ENCODE measurements at regions not wholly inside any gene's neighbourhood (a gene's known extent, or its start where the extent isn't known, plus 50 kb on each side); places are given as distances from the start of the nearest gene placed in this dataset.

DNA sequence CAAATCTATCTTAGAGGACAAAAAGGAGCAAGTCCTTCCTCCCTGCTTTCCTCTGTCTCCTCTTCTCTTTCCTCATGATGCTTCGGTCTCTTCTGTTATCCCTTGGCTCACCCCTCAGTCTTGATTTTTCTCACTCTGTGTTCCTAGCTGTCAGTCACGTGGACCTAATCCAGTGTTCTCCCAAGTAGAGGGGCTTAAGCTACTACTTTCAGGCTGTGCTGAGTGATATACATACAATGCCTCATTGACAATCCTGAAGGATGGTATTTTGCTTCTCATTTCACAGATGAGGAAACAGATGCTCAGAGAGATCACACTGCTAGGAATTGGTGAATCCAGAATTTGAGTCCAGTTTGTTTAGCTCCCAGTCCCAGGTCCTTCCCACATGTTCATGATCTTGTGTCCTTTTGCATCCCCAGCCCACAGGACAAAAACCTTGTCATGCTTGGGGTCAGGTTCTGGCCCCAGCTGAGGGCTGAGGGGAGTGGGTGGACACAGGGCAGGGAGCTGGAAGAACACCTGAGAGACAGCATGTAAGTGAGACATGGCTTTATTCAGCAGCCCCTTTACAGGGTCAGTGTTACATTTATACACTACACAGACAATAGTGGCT, 50.5 kb upstream of the KMT2E start:
- POLR2A ChIA-PET (ENCODE audit: unreplicated experiment) = no interaction called here
- no peak overlapping the region for H2AFZ ChIP-seq

DNA sequence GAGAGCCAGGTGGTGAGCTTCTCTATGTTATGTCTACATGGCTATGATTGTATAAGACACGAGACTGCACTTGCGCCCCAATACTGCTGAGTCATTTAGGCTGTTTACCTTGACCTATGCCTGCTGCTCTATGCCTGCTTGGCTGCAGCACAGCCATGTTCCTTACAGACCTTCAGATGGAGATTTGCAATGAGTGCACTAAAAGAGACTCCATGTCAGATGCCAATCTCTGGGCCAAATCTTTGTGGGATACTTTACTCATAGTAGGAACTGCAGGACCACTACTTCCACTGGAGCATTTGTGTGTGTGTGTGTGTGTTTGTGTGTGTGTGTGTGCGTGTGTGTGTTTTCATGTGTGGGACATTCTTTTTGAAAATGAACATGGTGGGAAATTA, 50.0 kb upstream of the KMT2E start:
- Histone ChIP-seq H3K4me3 (no peak overlapping the region), H4K20me1 (ENCODE audit: insufficient read depth) (no peaks in the 10 kb centered on the region), H3K79me2 (ENCODE audit: low read depth) (no peaks in the 10 kb centered on the region), H3K36me3 (ENCODE audit: low read depth) (no peaks in the 10 kb centered on the region), H2AFZ (no peak overlapping the region), H3K4me2 (no peak overlapping the region), H3K4me1 (replicated peaks; ENCODE audit: insufficient read depth) (no peaks in the 10 kb centered on the region), H3K27me3 (ENCODE audit: insufficient read depth, low read depth) (no peaks in the 10 kb centered on the region), H3K9me2 (ENCODE audit: insufficient read depth) (no peaks in the 10 kb centered on the region), H3K9me3 (ENCODE audit: insufficient read depth, low read depth) (no peaks in the 10 kb centered on the region), H3F3A (ENCODE audit: insufficient read depth, low read depth) (no peaks in the 10 kb centered on the region), H3K27ac (no peak overlapping the region)
- DNase-seq = no peak
- TF ChIP-seq, protein P1, sequence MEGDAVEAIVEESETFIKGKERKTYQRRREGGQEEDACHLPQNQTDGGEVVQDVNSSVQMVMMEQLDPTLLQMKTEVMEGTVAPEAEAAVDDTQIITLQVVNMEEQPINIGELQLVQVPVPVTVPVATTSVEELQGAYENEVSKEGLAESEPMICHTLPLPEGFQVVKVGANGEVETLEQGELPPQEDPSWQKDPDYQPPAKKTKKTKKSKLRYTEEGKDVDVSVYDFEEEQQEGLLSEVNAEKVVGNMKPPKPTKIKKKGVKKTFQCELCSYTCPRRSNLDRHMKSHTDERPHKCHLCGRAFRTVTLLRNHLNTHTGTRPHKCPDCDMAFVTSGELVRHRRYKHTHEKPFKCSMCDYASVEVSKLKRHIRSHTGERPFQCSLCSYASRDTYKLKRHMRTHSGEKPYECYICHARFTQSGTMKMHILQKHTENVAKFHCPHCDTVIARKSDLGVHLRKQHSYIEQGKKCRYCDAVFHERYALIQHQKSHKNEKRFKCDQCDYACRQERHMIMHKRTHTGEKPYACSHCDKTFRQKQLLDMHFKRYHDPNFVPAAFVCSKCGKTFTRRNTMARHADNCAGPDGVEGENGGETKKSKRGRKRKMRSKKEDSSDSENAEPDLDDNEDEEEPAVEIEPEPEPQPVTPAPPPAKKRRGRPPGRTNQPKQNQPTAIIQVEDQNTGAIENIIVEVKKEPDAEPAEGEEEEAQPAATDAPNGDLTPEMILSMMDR (conservative IDR thresholded peaks at IDR 0.05) = no peak
- no peak for TF ChIP-seq EZH2 (IDR thresholded peaks at IDR 0.05; ENCODE audit: low read depth)
- ChIA-PET POLR2A (ENCODE audit: unreplicated experiment) (no interaction called here), CTCF (no interaction called here)
- intact Hi-C loops (cut with micrococcal nuclease; ENCODE audit: unreplicated experiment) = no loop called here
- no TSS peak for BruUV-seq (replicated peaks)

More for the DNA sequence above, 50.5 kb upstream of the KMT2E start:
- TF ChIP-seq EZH2 (IDR thresholded peaks at IDR 0.05; ENCODE audit: low read depth) = no peak
- TF ChIP-seq, protein P1 (conservative IDR thresholded peaks at IDR 0.05) = no peak
- CTCF ChIA-PET = no interaction called here
- Histone ChIP-seq H3K9me3 (ENCODE audit: insufficient read depth, low read depth) (no peaks in the 10 kb centered on the region), H3F3A (ENCODE audit: insufficient read depth, low read depth) (no peaks in the 10 kb centered on the region), H3K9me2 (ENCODE audit: insufficient read depth) (no peaks in the 10 kb centered on the region), H3K27me3 (ENCODE audit: insufficient read depth, low read depth) (no peaks in the 10 kb centered on the region), H3K4me3 (no peak overlapping the region), H3K4me2 (no peak overlapping the region), H3K27ac (no peak overlapping the region), H3K79me2 (ENCODE audit: low read depth) (no peaks in the 10 kb centered on the region), H4K20me1 (ENCODE audit: insufficient read depth) (no peaks in the 10 kb centered on the region), H3K36me3 (ENCODE audit: low read depth) (no peaks in the 10 kb centered on the region), H3K4me1 (replicated peaks; ENCODE audit: insufficient read depth) (no peaks in the 10 kb centered on the region)
- no TSS peak for BruUV-seq (replicated peaks)
- DNase-seq = no peak
- intact Hi-C loops (cut with micrococcal nuclease; ENCODE audit: unreplicated experiment) = no loop called here

Data from PC-9 (cell line).